Fibroblast of mammary gland (primary cell): ENCODE measurements at regions not wholly inside any gene's neighbourhood (a gene's known extent, or its start where the extent isn't known, plus 50 kb on each side); places are given as distances from the start of the nearest gene placed in this dataset.

Source experiments
- DNase-seq: peaks from one replicate; pipeline ENCODE4 v3.0.0-alpha.2; 2010; ENCODE audit warnings: low read depth
- H3K4me3 ChIP-seq: 2 replicates; pipeline ENCODE4 v1.5.1; 2011; ENCODE audit warnings: low read depth, mild to moderate bottlenecking, low read length, moderate library complexity; ENCODE audit not compliant: control insufficient read depth
- TF ChIP-seq, protein P1 (sequence below): conservative IDR thresholded peaks from 2 replicates; pipeline ENCODE4 v1.5.1; 2011; ENCODE audit warnings: low read depth, low read length, inconsistent platforms; ENCODE audit not compliant: control insufficient read depth, insufficient read depth

DNA sequence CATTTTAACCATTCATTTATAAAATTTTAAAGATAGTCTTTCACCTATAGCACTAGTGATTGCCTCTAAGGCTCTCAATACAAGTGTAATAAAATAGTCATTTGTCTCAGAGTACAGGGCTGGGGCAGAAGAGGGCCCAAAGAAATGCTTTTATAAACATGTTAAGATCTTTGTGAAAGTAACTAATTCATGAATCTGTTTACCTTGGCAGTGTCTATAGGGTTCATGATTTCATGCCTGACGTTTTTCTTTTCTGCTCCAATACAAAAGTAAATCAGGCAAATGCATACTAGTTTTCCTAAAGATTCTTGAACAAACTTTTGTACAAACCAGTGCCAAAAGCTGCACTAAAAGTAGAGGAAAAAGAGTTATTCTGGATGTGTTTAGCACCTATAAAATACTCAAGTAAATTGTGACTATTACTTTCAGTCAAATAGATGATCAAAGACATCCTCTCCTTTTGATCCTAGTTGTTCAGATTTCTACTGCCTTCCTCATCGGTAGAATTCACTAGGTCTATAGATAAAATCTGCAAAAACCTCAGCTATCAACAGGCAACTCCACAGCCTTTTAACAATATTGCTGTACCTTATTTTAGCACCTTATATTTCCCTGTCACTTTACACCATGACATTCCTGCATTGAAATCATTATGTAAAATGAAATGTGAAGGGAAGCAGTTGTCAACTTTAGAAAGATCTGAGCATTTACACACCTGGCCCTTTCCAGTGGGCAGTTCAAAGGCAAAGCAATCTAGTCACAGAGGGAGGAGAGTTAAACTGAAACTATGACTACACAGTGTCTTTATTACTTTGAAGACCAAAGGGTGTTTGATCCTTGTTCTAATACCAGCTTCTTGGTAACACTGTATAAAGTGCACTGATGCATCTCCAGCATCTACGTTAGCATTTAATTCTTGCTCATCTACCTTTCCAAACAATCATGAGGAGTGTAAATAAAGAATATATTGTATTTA is 100.0 kb upstream of the MED13 start:
- TF ChIP-seq, protein P1, sequence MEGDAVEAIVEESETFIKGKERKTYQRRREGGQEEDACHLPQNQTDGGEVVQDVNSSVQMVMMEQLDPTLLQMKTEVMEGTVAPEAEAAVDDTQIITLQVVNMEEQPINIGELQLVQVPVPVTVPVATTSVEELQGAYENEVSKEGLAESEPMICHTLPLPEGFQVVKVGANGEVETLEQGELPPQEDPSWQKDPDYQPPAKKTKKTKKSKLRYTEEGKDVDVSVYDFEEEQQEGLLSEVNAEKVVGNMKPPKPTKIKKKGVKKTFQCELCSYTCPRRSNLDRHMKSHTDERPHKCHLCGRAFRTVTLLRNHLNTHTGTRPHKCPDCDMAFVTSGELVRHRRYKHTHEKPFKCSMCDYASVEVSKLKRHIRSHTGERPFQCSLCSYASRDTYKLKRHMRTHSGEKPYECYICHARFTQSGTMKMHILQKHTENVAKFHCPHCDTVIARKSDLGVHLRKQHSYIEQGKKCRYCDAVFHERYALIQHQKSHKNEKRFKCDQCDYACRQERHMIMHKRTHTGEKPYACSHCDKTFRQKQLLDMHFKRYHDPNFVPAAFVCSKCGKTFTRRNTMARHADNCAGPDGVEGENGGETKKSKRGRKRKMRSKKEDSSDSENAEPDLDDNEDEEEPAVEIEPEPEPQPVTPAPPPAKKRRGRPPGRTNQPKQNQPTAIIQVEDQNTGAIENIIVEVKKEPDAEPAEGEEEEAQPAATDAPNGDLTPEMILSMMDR = no peak
- no peak for DNase-seq
- no peak overlapping the region for H3K4me3 ChIP-seq

DNA sequence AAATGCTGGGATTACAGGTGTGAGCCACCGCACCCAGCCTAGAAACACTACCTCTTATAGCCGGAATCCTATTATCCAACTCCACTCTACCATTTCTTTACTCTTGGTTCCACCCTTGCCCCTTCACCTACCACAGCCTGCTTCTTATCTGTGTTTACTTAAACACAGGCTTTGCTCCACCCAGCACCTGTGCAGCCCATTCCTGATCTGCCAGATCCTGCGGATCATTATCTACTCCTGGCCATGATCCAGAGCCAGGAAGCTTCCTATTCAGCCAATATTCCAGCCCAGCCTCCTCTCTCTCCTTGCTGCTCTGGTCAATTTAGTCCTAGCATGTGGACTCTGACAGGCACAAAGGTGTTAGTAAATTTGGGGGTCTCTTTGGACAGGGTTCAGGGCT is 98.8 kb upstream of the MED13 start:
- TF ChIP-seq, protein P1 = no peak
- no peak overlapping the region for H3K4me3 ChIP-seq
- DNase-seq = no peak

DNA sequence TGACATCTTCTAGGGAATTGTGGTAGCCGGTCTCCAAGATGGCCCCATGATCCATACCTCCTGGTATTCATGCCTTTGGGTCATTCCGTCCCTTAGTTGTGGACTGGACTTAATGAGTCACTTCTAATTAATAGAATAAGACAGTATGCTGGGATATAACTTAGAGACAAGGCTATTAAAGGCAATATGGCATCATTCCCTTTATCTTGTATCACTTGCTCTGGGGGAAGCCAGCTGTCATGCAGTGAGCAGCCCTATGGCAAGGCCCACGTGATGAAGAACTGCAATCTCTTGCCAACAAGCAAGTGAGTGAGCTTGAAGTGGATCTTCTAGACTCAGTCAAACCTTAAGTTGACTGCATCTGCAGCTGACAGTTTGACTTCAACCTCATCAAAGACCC is 97.8 kb upstream of the MED13 start:
- TF ChIP-seq, protein P1 = no peak
- no peak overlapping the region for H3K4me3 ChIP-seq
- DNase-seq = no peak

DNA sequence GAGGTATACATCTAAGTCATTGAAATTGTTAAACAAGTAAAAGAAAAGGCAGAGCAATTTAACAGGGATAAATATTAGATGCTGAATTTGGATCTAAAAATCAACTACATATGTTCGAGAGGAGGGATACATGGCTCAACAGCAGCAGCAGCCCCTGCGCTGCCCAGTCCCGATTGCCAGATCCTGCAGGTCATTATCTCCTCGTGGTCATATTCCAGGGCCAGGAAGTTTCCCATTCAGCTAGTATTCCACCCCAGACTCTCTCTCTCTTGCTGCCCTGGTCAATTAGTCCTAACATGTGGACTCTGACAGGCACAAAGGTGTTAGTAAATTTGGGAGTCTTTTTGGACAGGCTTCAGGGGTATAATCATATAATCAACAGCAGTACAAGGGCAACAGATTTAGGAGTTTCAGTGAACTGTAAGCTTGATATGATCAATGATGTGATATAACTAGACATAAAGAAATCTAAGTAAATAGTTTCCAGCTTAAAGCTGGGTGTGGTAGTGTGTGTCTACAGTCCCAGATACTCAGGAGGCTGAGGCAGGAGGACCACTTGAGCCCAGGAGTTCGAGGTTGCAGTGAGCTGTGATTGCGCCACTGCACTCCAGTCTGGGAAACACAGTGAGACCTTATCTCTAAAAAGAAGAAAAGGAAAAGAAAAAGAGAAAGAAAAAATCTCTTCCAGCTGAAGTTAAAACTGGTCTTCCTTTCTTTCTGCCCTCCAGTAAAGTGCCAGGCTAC is 96.5 kb upstream of the MED13 start:
- TF ChIP-seq, protein P1 = no peak
- DNase-seq = no peak
- no peak overlapping the region for H3K4me3 ChIP-seq

DNA sequence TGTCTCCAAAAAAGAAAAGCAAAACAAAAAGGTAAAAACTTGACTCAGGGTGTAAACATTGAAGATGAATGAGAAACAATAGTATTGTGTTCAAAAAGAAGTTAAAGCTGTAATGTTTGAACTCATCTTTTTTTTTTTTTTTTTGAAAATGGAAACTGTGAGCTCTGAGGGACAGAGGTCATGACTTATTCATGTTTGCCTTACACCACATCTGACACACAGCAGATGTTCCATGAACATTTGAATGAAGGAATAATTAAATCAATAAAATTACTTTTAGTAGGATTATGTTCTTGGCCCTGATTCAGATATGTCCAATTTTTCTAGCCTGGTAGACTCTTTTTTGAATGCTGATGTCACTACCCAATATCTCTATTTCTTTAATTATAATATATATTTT is 95.7 kb upstream of the MED13 start:
- TF ChIP-seq, protein P1 = no peak
- no peak overlapping the region for H3K4me3 ChIP-seq
- DNase-seq = no peak

DNA sequence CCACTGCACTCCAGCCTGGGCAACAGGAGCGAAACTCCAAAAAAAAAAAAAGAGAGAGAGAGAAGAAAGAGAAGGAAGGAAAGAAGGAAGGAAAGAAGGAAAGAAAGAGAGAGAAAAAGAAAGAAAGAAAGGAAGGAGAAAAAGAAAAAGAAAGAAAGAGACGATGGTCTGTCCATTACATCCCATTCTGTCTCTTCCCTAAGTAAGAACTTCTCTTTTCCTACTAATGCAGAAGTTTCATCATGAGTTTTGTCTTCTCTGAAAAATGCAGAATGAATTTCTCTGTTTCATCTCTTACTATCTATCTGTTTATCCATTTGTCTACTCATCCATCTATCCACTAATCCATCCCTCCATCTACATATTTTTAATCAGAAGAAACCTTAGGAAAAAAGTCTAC is 94.9 kb upstream of the MED13 start:
- no peak for DNase-seq
- TF ChIP-seq, protein P1 = no peak
- no peak overlapping the region for H3K4me3 ChIP-seq
